IMR-90 (cell line): ENCODE measurements at regions not wholly inside any gene's neighbourhood (a gene's known extent, or its start where the extent isn't known, plus 50 kb on each side); places are given as distances from the start of the nearest gene placed in this dataset.

ENCODE experiments used
- ATAC-seq: fragments of 200-7000 bp; cut with Tn5 transposase; 2 replicates; pipeline ENCODE4 v1.9.1; 2020; ENCODE audit warnings: low read depth, mild to moderate bottlenecking, moderate library complexity
- BruUV-seq: library from RNA; stranded (reverse); fragments of 400-500 nt; replicated peaks from 2 replicates; lab custom pipeline; 2021; lab: Mats Ljungman, UMichigan
- CTCF ChIA-PET: fragments of 300-600 bp; formaldehyde crosslinking; extraction: SDS; loops from one replicate; lab custom pipeline; 2021; ENCODE audit warnings: antibody characterized with exemption; lab: Yijun Ruan, JAX
- POLR2A ChIA-PET: fragments of 300-600 bp; sonication (Branson Sonifier 250); formaldehyde crosslinking; loops from one replicate; lab custom pipeline; 2022; ENCODE audit warnings: antibody characterized with exemption; ENCODE audit not compliant: unreplicated experiment; lab: Charles Lee
- DNase-seq: peaks from one replicate; pipeline ENCODE4 v3.0.0; 2013
- H2AFZ ChIP-seq: replicated peaks from 2 replicates; pipeline ENCODE3; 2013; ENCODE audit warnings: low read length, mild to moderate bottlenecking; ENCODE audit not compliant: poor library complexity
- H2AK5ac ChIP-seq: 2 replicates; pipeline ENCODE4 v1.6.1; 2013; ENCODE audit warnings: low read depth, low read length, inconsistent platforms
- H2AK9ac ChIP-seq: replicated peaks from 2 replicates; pipeline ENCODE3; 2013; ENCODE audit warnings: mild to moderate bottlenecking, low read depth, low read length, moderate library complexity; ENCODE audit not compliant: poor library complexity
- H2BK120ac ChIP-seq: 2 replicates; pipeline ENCODE4 v1.6.1; 2013; ENCODE audit warnings: low read depth, low read length, inconsistent platforms
- H2BK15ac ChIP-seq: 3 replicates; pipeline ENCODE4 v1.6.1; 2013; ENCODE audit warnings: low read depth, low read length, inconsistent platforms
- H2BK20ac ChIP-seq: 2 replicates; pipeline ENCODE4 v1.6.1; 2013; ENCODE audit warnings: low read depth, mild to moderate bottlenecking, inconsistent platforms, low read length, moderate library complexity
- H2BK5ac ChIP-seq: 2 replicates; pipeline ENCODE4 v1.6.1; 2013; ENCODE audit warnings: mild to moderate bottlenecking, low read depth, low read length, inconsistent platforms; ENCODE audit not compliant: poor library complexity, severe bottlenecking
- H3K14ac ChIP-seq: replicated peaks from 2 replicates; pipeline ENCODE4 v1.6.1; 2013; ENCODE audit warnings: low read depth, low read length, inconsistent platforms
- H3K18ac ChIP-seq: 2 replicates; pipeline ENCODE4 v1.6.1; 2013; ENCODE audit warnings: low read depth, low read length, control low read depth
- H3K23ac ChIP-seq: 2 replicates; pipeline ENCODE4 v1.6.1; 2013; ENCODE audit warnings: low read depth, low read length, inconsistent platforms
- H3K27ac ChIP-seq: 2 replicates; pipeline ENCODE4 v1.5.1; 2013; ENCODE audit warnings: mild to moderate bottlenecking, control low read depth, low read length; ENCODE audit not compliant: insufficient read depth
- H3K27me3 ChIP-seq: 2 replicates; pipeline ENCODE4 v1.6.1; 2013; ENCODE audit warnings: low read length; ENCODE audit not compliant: control insufficient read depth, insufficient read depth
- H3K36me3 ChIP-seq: 2 replicates; pipeline ENCODE4 v1.6.1; 2013; ENCODE audit warnings: low read length, mixed read lengths; ENCODE audit not compliant: control insufficient read depth, insufficient read depth
- H3K4ac ChIP-seq: 2 replicates; pipeline ENCODE4 v1.6.1; 2013; ENCODE audit warnings: low read depth, low read length, inconsistent platforms
- H3K4me1 ChIP-seq: 2 replicates; pipeline ENCODE4 v1.6.1; 2013; ENCODE audit warnings: low read length, mixed read lengths; ENCODE audit not compliant: control insufficient read depth, insufficient read depth
- H3K4me2 ChIP-seq: 2 replicates; pipeline ENCODE4 v1.6.1; 2013; ENCODE audit warnings: low read depth, mild to moderate bottlenecking, control low read depth, low read length, moderate library complexity
- H3K4me3 ChIP-seq: 2 replicates; pipeline ENCODE4 v1.5.1; 2013; ENCODE audit warnings: low read depth, mild to moderate bottlenecking, control low read depth, low read length, moderate library complexity; ENCODE audit not compliant: insufficient read depth
- H3K56ac ChIP-seq: 2 replicates; pipeline ENCODE4 v1.6.1; 2013; ENCODE audit warnings: low read length, inconsistent platforms; ENCODE audit not compliant: insufficient read depth; ENCODE audit errors: extremely low read depth
- H3K79me1 ChIP-seq, 2 experiments: 2 replicates each; pipeline ENCODE4 v1.6.1; 2013; ENCODE audit warnings: low read length in 2 of 2, inconsistent platforms in 1 of 2, low read depth in 1 of 2
- H3K9ac ChIP-seq: 2 replicates; pipeline ENCODE4 v1.6.1; 2013; ENCODE audit warnings: low read depth, low read length, control low read depth
- H3K9me1 ChIP-seq: 2 replicates; pipeline ENCODE4 v1.6.1; 2013; ENCODE audit warnings: low read length, inconsistent platforms; ENCODE audit not compliant: insufficient read depth
- H3K9me3 ChIP-seq: 2 replicates; pipeline ENCODE4 v1.6.1; 2013; ENCODE audit warnings: low read length; ENCODE audit not compliant: control insufficient read depth, insufficient read depth
- H4K20me1 ChIP-seq: 2 replicates; pipeline ENCODE4 v1.6.1; 2013; ENCODE audit warnings: low read length, inconsistent platforms; ENCODE audit not compliant: insufficient read depth
- H4K5ac ChIP-seq: 2 replicates; pipeline ENCODE4 v1.6.1; 2013; ENCODE audit warnings: mild to moderate bottlenecking, low read depth, low read length, control low read depth
- H4K8ac ChIP-seq, 2 experiments: 2 replicates each; pipeline ENCODE4 v1.6.1; 2013; ENCODE audit warnings: low read depth in 2 of 2, low read length in 2 of 2, control low read depth in 1 of 2, inconsistent platforms in 1 of 2
- H4K91ac ChIP-seq: 2 replicates; pipeline ENCODE4 v1.6.1; 2013; ENCODE audit warnings: low read depth, low read length, inconsistent platforms; ENCODE audit not compliant: insufficient read depth
- BHLHE40 ChIP-seq: fragments of 150-350 bp; IDR thresholded peaks from 2 replicates; pipeline ENCODE4 v1.6.1; 2016; ENCODE audit warnings: mild to moderate bottlenecking, low read depth, low read length
- CEBPB ChIP-seq: IDR thresholded peaks from 2 replicates; pipeline ENCODE4 v1.6.1; 2012; ENCODE audit warnings: low read depth, low read length, improper control_type of control experiment
- CHD1 ChIP-seq: IDR thresholded peaks from 2 replicates; pipeline ENCODE4 v1.6.1; 2012; ENCODE audit warnings: low read depth, low read length, improper control_type of control experiment
- FOS ChIP-seq: fragments of 150-350 bp; IDR thresholded peaks from 2 replicates; pipeline ENCODE4 v1.6.1; 2016; ENCODE audit warnings: low read depth, low read length
- MAFK ChIP-seq: IDR thresholded peaks from 2 replicates; pipeline ENCODE4 v1.6.1; 2012; ENCODE audit warnings: low read depth, low read length, improper control_type of control experiment
- MAZ ChIP-seq: IDR thresholded peaks from 2 replicates; pipeline ENCODE4 v1.6.1; 2012; ENCODE audit warnings: low read depth, mild to moderate bottlenecking, low read length, improper control_type of control experiment, moderate library complexity, borderline replicate concordance
- MXI1 ChIP-seq: IDR thresholded peaks from 2 replicates; pipeline ENCODE4 v1.6.1; 2012; ENCODE audit warnings: low read depth, mild to moderate bottlenecking, low read length, moderate library complexity, borderline replicate concordance
- NFE2L2 ChIP-seq: fragments of 150-350 bp; IDR thresholded peaks from 2 replicates; pipeline ENCODE4 v1.6.1; 2016; ENCODE audit warnings: low read depth, mild to moderate bottlenecking, low read length
- RAD21 ChIP-seq: IDR thresholded peaks from 2 replicates; pipeline ENCODE4 v1.6.1; 2012; ENCODE audit warnings: low read length, improper control_type of control experiment
- RCOR1 ChIP-seq: IDR thresholded peaks from 2 replicates; pipeline ENCODE4 v1.6.1; 2012; ENCODE audit warnings: mild to moderate bottlenecking, low read length, improper control_type of control experiment; ENCODE audit not compliant: insufficient replicate concordance
- SMC3 ChIP-seq: fragments of 150-350 bp; IDR thresholded peaks from 2 replicates; pipeline ENCODE4 v1.6.1; 2016; ENCODE audit warnings: low read depth, mild to moderate bottlenecking, antibody characterized with exemption, low read length, moderate library complexity
- WGBS, 2 experiments: methylation state at CpG; one replicate each; pipeline versions ENCODE4 v1.1.5 to v1.1.7; 2013; ENCODE audit warnings: missing lambda C conversion rate in 2 of 2; ENCODE audit not compliant: insufficient read length in 1 of 2; ENCODE audit errors: extremely low coverage in 2 of 2; 5-methylcytosine and 5-hydroxymethylcytosine counted together
- dilution Hi-C: fragments of 300-500 bp; cut with HindIII; formaldehyde crosslinking; loops from one replicate; pipeline ENCODE4 v1.14.3; 2018; ENCODE audit warnings: low sequenced_read_pairs; ENCODE audit not compliant: unreplicated experiment
- in situ Hi-C: fragments of 300-500 bp; cut with MboI; formaldehyde crosslinking; loops from 3 replicates; pipeline ENCODE4 v1.14.3; 2019; ENCODE audit warnings: low sequenced_read_pairs, inconsistent platforms, mixed read lengths
- intact Hi-C: fragments of 100-400 bp; cut with micrococcal nuclease; formaldehyde crosslinking; loops from 2 replicates; pipeline ENCODE4 v1.10.0; 2022
- TF ChIP-seq, protein P1 (sequence below): conservative IDR thresholded peaks from 2 replicates; pipeline ENCODE4 v1.5.1; 2012; ENCODE audit warnings: mild to moderate bottlenecking, low read depth, low read length, improper control_type of control experiment
- TF ChIP-seq, protein P2 (sequence below): fragments of 150-350 bp; IDR thresholded peaks from 2 replicates; pipeline ENCODE4 v1.6.1; 2016; ENCODE audit warnings: low read depth, mild to moderate bottlenecking, low read length, moderate library complexity, borderline replicate concordance
- TF ChIP-seq, protein P3 (sequence below): fragments of 150-350 bp; IDR thresholded peaks from 2 replicates; pipeline ENCODE4 v1.6.1; 2017; ENCODE audit warnings: mild to moderate bottlenecking, antibody characterized with exemption, low read length, low read depth

DNA sequence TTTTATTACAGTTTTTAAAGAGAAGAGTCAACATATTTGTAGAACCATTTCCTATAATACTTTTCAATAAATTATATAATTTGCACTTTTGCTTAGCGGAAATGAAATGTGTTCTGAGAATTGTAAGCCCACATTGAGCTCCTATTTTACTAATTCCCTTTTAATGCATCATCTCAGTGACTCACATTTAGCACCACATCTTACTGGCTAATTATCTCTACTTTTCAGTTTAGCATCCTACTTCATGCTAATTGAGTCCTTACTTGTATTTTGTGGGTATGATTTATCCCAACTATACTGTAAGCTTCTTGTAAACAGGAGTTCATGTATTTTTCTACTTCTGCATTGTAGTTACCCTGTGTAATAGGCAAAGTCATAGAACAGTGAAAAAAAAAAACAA lies 67.5 kb downstream of the TMX1 start:
- H4K20me1 ChIP-seq, result no peaks in the 10 kb centered on the region
- no peaks in the 10 kb centered on the region for H3K9me3 ChIP-seq
- H3K79me1 ChIP-seq, result no peaks in the 10 kb centered on the region
- H3K27ac ChIP-seq, result no peak overlapping the region
- H4K91ac ChIP-seq, result no peak overlapping the region
- no peak overlapping the region for H3K4ac ChIP-seq
- no peak overlapping the region for H4K5ac ChIP-seq
- H3K27me3 ChIP-seq, result no peaks in the 10 kb centered on the region
- no peak overlapping the region for H3K9ac ChIP-seq
- no peak overlapping the region for H3K18ac ChIP-seq
- no peak overlapping the region for H3K56ac ChIP-seq
- H3K4me2 ChIP-seq, result no peak overlapping the region
- TF ChIP-seq CEBPB (no peak), BHLHE40 (no peak), RCOR1 (no peak), MAFK (no peak), CHD1 (no peak), FOS (no peak), MXI1 (no peak), RAD21 (no peak), MAZ (no peak), NFE2L2 (no peak), SMC3 (no peak)
- TF ChIP-seq, protein P1, sequence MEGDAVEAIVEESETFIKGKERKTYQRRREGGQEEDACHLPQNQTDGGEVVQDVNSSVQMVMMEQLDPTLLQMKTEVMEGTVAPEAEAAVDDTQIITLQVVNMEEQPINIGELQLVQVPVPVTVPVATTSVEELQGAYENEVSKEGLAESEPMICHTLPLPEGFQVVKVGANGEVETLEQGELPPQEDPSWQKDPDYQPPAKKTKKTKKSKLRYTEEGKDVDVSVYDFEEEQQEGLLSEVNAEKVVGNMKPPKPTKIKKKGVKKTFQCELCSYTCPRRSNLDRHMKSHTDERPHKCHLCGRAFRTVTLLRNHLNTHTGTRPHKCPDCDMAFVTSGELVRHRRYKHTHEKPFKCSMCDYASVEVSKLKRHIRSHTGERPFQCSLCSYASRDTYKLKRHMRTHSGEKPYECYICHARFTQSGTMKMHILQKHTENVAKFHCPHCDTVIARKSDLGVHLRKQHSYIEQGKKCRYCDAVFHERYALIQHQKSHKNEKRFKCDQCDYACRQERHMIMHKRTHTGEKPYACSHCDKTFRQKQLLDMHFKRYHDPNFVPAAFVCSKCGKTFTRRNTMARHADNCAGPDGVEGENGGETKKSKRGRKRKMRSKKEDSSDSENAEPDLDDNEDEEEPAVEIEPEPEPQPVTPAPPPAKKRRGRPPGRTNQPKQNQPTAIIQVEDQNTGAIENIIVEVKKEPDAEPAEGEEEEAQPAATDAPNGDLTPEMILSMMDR, result no peak
- TF ChIP-seq, protein P2, sequence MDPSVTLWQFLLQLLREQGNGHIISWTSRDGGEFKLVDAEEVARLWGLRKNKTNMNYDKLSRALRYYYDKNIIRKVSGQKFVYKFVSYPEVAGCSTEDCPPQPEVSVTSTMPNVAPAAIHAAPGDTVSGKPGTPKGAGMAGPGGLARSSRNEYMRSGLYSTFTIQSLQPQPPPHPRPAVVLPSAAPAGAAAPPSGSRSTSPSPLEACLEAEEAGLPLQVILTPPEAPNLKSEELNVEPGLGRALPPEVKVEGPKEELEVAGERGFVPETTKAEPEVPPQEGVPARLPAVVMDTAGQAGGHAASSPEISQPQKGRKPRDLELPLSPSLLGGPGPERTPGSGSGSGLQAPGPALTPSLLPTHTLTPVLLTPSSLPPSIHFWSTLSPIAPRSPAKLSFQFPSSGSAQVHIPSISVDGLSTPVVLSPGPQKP, result no peak
- TF ChIP-seq, protein P3, sequence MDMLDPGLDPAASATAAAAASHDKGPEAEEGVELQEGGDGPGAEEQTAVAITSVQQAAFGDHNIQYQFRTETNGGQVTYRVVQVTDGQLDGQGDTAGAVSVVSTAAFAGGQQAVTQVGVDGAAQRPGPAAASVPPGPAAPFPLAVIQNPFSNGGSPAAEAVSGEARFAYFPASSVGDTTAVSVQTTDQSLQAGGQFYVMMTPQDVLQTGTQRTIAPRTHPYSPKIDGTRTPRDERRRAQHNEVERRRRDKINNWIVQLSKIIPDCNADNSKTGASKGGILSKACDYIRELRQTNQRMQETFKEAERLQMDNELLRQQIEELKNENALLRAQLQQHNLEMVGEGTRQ, result no peak
- no peaks in the 10 kb centered on the region for H3K36me3 ChIP-seq
- in situ Hi-C loops (no loop called here), dilution Hi-C loops (no loop called here), intact Hi-C loops (loop anchor here (5.0 kb wide), 3 partner anchors 60 to 240 kb away; no protein-coding TSS in a partner anchor)
- ChIA-PET CTCF (no interaction called here), POLR2A (no interaction called here)
- H2BK15ac ChIP-seq, result 0 out of 3 replicates have a peak overlapping the region, but pooled peaks have one; percentile 37
- H2BK120ac ChIP-seq, result no peak overlapping the region
- H4K8ac ChIP-seq, result no peak overlapping the region
- no peak overlapping the region for H2BK5ac ChIP-seq
- ATAC-seq (no peak), DNase-seq (no peak)
- no peaks in the 10 kb centered on the region for H3K9me1 ChIP-seq
- H2AK5ac ChIP-seq, result no peak overlapping the region
- H2AFZ ChIP-seq, result no peak overlapping the region
- H2AK9ac ChIP-seq, result no peak overlapping the region
- H3K14ac ChIP-seq, result no peak overlapping the region
- BruUV-seq, result no TSS peak
- no CpG with 5 or more reads among the region's 1 CpG for WGBS, 2 experiments
- H3K23ac ChIP-seq, result no peak overlapping the region
- no peak overlapping the region for H2BK20ac ChIP-seq
- H3K4me1 ChIP-seq, result peaks cover 5% of the 10 kb centered on the region
- no peak overlapping the region for H3K4me3 ChIP-seq
